CD14-positive monocyte (primary cell): ENCODE measurements at regions not wholly inside any gene's neighbourhood (a gene's known extent, or its start where the extent isn't known, plus 50 kb on each side); places are given as distances from the start of the nearest gene placed in this dataset.

Source experiments
- DNase-seq, 3 donors: peaks; one replicate each; pipeline ENCODE4 v3.0.0-alpha.2; 2011 to 2022
- H2AFZ ChIP-seq: 2 replicates; pipeline ENCODE4 v1.6.0; 2012; ENCODE audit warnings: mild to moderate bottlenecking, low read depth, low read length, inconsistent platforms; ENCODE audit not compliant: insufficient read depth, poor library complexity, severe bottlenecking
- H3K27ac ChIP-seq, 2 donors: 1 replicate in 1 of 2; 2 replicates in 1 of 2; pipeline ENCODE4 v1.5.1; 2012 to 2013; ENCODE audit warnings: low read length in 2 of 2, control low read depth in 1 of 2, inconsistent platforms in 1 of 2, low read depth in 1 of 2, mild to moderate bottlenecking in 1 of 2
- H3K27me3 ChIP-seq, 2 donors: one replicate each; pipeline versions ENCODE4 v1.6.0 to v1.6.1; 2011 to 2013; ENCODE audit warnings: low read length in 2 of 2; ENCODE audit not compliant: control insufficient read depth in 2 of 2, insufficient read depth in 2 of 2
- H3K36me3 ChIP-seq, 2 donors: replicated peaks in 1 of 2; 1 replicate in 1 of 2; 2 replicates in 1 of 2; pipeline versions ENCODE4 v1.5.1 to v1.6.1; 2012 to 2013; ENCODE audit warnings: low read length in 2 of 2, control low read depth in 1 of 2, inconsistent platforms in 1 of 2, mild to moderate bottlenecking in 1 of 2; ENCODE audit not compliant: insufficient read depth in 2 of 2, control insufficient read depth in 1 of 2
- H3K4me1 ChIP-seq, 2 donors: 1 replicate in 1 of 2; 2 replicates in 1 of 2; pipeline versions ENCODE4 v1.5.1 to v1.6.1; 2012 to 2013; ENCODE audit warnings: low read length in 2 of 2, control low read depth in 1 of 2, inconsistent platforms in 1 of 2, mild to moderate bottlenecking in 1 of 2, moderate library complexity in 1 of 2; ENCODE audit not compliant: insufficient read depth in 2 of 2, control insufficient read depth in 1 of 2
- H3K4me2 ChIP-seq: replicated peaks from 2 replicates; pipeline ENCODE3; 2012; ENCODE audit warnings: low read length, moderate library complexity, mild to moderate bottlenecking; ENCODE audit not compliant: poor library complexity, severe bottlenecking; ENCODE audit errors: extremely low read depth
- H3K4me3 ChIP-seq, 3 experiments: fragments of 200-600 bp in 1 of 3; sonication (generic) in 1 of 3; replicated peaks in 1 of 3; 1 replicate in 2 of 3; 2 replicates in 1 of 3; pipeline ENCODE4 v1.5.1; 2011 to 2013; ENCODE audit warnings: low read length in 3 of 3, mild to moderate bottlenecking in 3 of 3, control low read depth in 2 of 3, low read depth in 2 of 3, inconsistent platforms in 1 of 3, moderate library complexity in 1 of 3
- H3K79me2 ChIP-seq: 2 replicates; pipeline ENCODE4 v1.6.0; 2012; ENCODE audit warnings: mild to moderate bottlenecking, control low read depth, inconsistent platforms, low read length, moderate library complexity; ENCODE audit not compliant: insufficient read depth
- H3K9ac ChIP-seq: 2 replicates; pipeline ENCODE4 v1.6.0; 2017; ENCODE audit warnings: low read length, mild to moderate bottlenecking; ENCODE audit not compliant: insufficient read depth, poor library complexity, severe bottlenecking
- H3K9me3 ChIP-seq, 2 donors: replicated peaks in 1 of 2; 1 replicate in 1 of 2; 2 replicates in 1 of 2; pipeline versions ENCODE4 v1.5.1 to v1.6.1; 2012 to 2013; ENCODE audit warnings: low read length in 2 of 2, control low read depth in 1 of 2; ENCODE audit not compliant: control insufficient read depth in 1 of 2, insufficient read depth in 1 of 2
- H4K20me1 ChIP-seq: 2 replicates; pipeline ENCODE4 v1.6.0; 2012; ENCODE audit warnings: mild to moderate bottlenecking, low read length, control low read depth, moderate library complexity; ENCODE audit not compliant: insufficient read depth
- H3K27ac Mint-ChIP-seq, 7 donors: one replicate each; pipeline ENCODE4 v1.8.0; 2020; ENCODE audit warnings: mild to moderate bottlenecking in 7 of 7, mixed read lengths in 7 of 7, moderate library complexity in 6 of 7, inconsistent platforms in 2 of 7
- H3K27me3 Mint-ChIP-seq, 3 donors: one replicate each; pipeline ENCODE4 v1.8.0; 2021 to 2022; ENCODE audit warnings: low read depth in 3 of 3, mild to moderate bottlenecking in 3 of 3, mixed read lengths in 3 of 3, moderate library complexity in 3 of 3, inconsistent platforms in 1 of 3
- H3K36me3 Mint-ChIP-seq, 2 donors: one replicate each; pipeline ENCODE4 v1.8.0; 2020; ENCODE audit warnings: mixed read lengths in 2 of 2, inconsistent platforms in 1 of 2, mild to moderate bottlenecking in 1 of 2
- H3K4me1 Mint-ChIP-seq: one replicate; pipeline ENCODE4 v1.8.0; 2020; ENCODE audit warnings: mild to moderate bottlenecking, mixed read lengths
- H3K4me3 Mint-ChIP-seq, 2 donors: one replicate each; pipeline ENCODE4 v1.8.0; 2020; ENCODE audit warnings: mild to moderate bottlenecking in 2 of 2, mixed read lengths in 2 of 2, moderate library complexity in 1 of 2
- H3K9me3 Mint-ChIP-seq, 7 donors: one replicate each; pipeline ENCODE4 v1.8.0; 2020 to 2022; ENCODE audit warnings: mixed read lengths in 7 of 7, mild to moderate bottlenecking in 6 of 7, moderate library complexity in 6 of 7, inconsistent platforms in 2 of 7
- WGBS: methylation state at CpG from one replicate; pipeline ENCODE4 v1.1.5; 2013; ENCODE audit warnings: missing lambda C conversion rate; ENCODE audit not compliant: insufficient coverage; 5-methylcytosine and 5-hydroxymethylcytosine counted together
- intact Hi-C, 2 donors: fragments of 100-400 bp; cut with micrococcal nuclease; formaldehyde crosslinking; loops; one replicate each; pipeline versions ENCODE4 v1.15.0 to v1.15.1; 2023
- TF ChIP-seq, protein P1 (sequence below): fragments of 200-600 bp; IDR thresholded peaks from one replicate; pipeline ENCODE4 v1.8.0; 2022; ENCODE audit warnings: antibody characterized with exemption, mild to moderate bottlenecking

- Histone ChIP-seq H3K4me1 (no peaks in the 10 kb centered on the region), H3K4me2 (no peak overlapping the region), H3K27ac (no peak overlapping the region), H3K4me3 (no peak overlapping the region), H2AFZ (no peak overlapping the region), H3K9me3 (peaks cover 4 to 28% of the 10 kb centered on the region in 2 donors), H3K27me3 (no peaks in the 10 kb centered on the region), H3K36me3 (no peaks in the 10 kb centered on the region), H3K79me2 (no peaks in the 10 kb centered on the region), H3K9ac (no peak overlapping the region), H4K20me1 (no peaks in the 10 kb centered on the region)
- TF ChIP-seq, protein P1, sequence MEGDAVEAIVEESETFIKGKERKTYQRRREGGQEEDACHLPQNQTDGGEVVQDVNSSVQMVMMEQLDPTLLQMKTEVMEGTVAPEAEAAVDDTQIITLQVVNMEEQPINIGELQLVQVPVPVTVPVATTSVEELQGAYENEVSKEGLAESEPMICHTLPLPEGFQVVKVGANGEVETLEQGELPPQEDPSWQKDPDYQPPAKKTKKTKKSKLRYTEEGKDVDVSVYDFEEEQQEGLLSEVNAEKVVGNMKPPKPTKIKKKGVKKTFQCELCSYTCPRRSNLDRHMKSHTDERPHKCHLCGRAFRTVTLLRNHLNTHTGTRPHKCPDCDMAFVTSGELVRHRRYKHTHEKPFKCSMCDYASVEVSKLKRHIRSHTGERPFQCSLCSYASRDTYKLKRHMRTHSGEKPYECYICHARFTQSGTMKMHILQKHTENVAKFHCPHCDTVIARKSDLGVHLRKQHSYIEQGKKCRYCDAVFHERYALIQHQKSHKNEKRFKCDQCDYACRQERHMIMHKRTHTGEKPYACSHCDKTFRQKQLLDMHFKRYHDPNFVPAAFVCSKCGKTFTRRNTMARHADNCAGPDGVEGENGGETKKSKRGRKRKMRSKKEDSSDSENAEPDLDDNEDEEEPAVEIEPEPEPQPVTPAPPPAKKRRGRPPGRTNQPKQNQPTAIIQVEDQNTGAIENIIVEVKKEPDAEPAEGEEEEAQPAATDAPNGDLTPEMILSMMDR = no peak
- peaks cover 4 to 14% (median 9%) of the 10 kb centered on the region in 7 donors for H3K9me3 Mint-ChIP-seq
- no CpG with 5 or more reads among the region's 2 CpGs for WGBS
- H3K4me3 Mint-ChIP-seq = no peak overlapping the region
- intact Hi-C loops = no loop called here
- no peak for DNase-seq
- H3K27me3 Mint-ChIP-seq = peaks cover 0 to 2% (median 1%) of the 10 kb centered on the region in 3 donors
- H3K36me3 Mint-ChIP-seq = no peaks in the 10 kb centered on the region
- no peaks in the 10 kb centered on the region for H3K4me1 Mint-ChIP-seq
- no peak overlapping the region for H3K27ac Mint-ChIP-seq
Measured at GRCh38 chr2:67108231-67108630, 288.9 kb upstream of the ETAA1 start.

- no CpG with 5 or more reads among the region's 1 CpG for WGBS
- no peaks in the 10 kb centered on the region for H3K4me1 ChIP-seq
- H3K9ac ChIP-seq = no peak overlapping the region
- H3K27ac ChIP-seq = no peak overlapping the region
- H2AFZ ChIP-seq = no peak overlapping the region
- DNase-seq = no peak
- H3K9me3 ChIP-seq = no peaks in the 10 kb centered on the region
- Mint-ChIP-seq H3K4me3 (no peak overlapping the region), H3K9me3 (peaks cover 0 to 6% (median 2%) of the 10 kb centered on the region in 7 donors), H3K27me3 (no peaks in the 10 kb centered on the region), H3K36me3 (no peaks in the 10 kb centered on the region), H3K4me1 (no peaks in the 10 kb centered on the region), H3K27ac (no peak overlapping the region)
- no peaks in the 10 kb centered on the region for H3K27me3 ChIP-seq
- TF ChIP-seq, protein P1 = no peak
- no peak overlapping the region for H3K4me3 ChIP-seq
- no peak overlapping the region for H3K4me2 ChIP-seq
- no peaks in the 10 kb centered on the region for H3K79me2 ChIP-seq
- H3K36me3 ChIP-seq = no peaks in the 10 kb centered on the region
- intact Hi-C loops = no loop called here
- no peaks in the 10 kb centered on the region for H4K20me1 ChIP-seq
Measured at GRCh38 chr2:67124531-67124930, 272.6 kb upstream of the ETAA1 start.
